CD4-positive, alpha-beta T cell (primary cell): ENCODE measurements at regions not wholly inside any gene's neighbourhood (a gene's known extent, or its start where the extent isn't known, plus 50 kb on each side); places are given as distances from the start of the nearest gene placed in this dataset.

Experiments used
- ATAC-seq: fragments of 200-7000 bp; cut with Tn5 transposase; one replicate; pipeline ENCODE4 v1.10.0; 2022; ENCODE audit warnings: mild to moderate bottlenecking; ENCODE audit not compliant: poor library complexity
- CTCF ChIA-PET: fragments of 350-600 bp; sonication (Branson Sonifier 250); formaldehyde crosslinking; loops from one replicate; lab custom pipeline; 2021; ENCODE audit warnings: antibody characterized with exemption, inconsistent platforms; lab: Charles Lee
- POLR2A ChIA-PET: fragments of 350-600 bp; sonication (Branson Sonifier 250); formaldehyde crosslinking; loops from one replicate; lab custom pipeline; 2021; ENCODE audit warnings: antibody characterized with exemption, inconsistent platforms; lab: Charles Lee
- DNase-seq, 14 experiments: peaks; one replicate each; pipeline ENCODE4 v3.0.0-alpha.2; 2013 to 2020; ENCODE audit warnings: mixed read lengths in 2 of 14
- H3K27ac ChIP-seq, 2 donors: one replicate each; pipeline versions ENCODE4 v1.5.1 to v1.7.0; 2013; ENCODE audit warnings: low read length in 2 of 2, low read depth in 1 of 2, mild to moderate bottlenecking in 1 of 2
- H3K27me3 ChIP-seq, 2 experiments: 1 replicate in 1 of 2; 2 replicates in 1 of 2; pipeline versions ENCODE4 v1.6.1 to v1.7.0; 2013; ENCODE audit warnings: low read length in 2 of 2, control low read depth in 1 of 2, mild to moderate bottlenecking in 1 of 2, moderate library complexity in 1 of 2; ENCODE audit not compliant: insufficient read depth in 2 of 2, control insufficient read depth in 1 of 2
- H3K36me3 ChIP-seq: one replicate; pipeline ENCODE4 v1.6.1; 2013; ENCODE audit warnings: low read length, control low read depth; ENCODE audit not compliant: insufficient read depth
- H3K4me1 ChIP-seq: one replicate; pipeline ENCODE4 v1.6.1; 2013; ENCODE audit warnings: low read length, control low read depth; ENCODE audit not compliant: insufficient read depth
- H3K4me3 ChIP-seq: one replicate; pipeline ENCODE4 v1.5.1; 2013; ENCODE audit warnings: mild to moderate bottlenecking, low read length, moderate library complexity
- H3K9me3 ChIP-seq, 2 experiments: 1 replicate in 1 of 2; 2 replicates in 1 of 2; pipeline versions ENCODE4 v1.6.1 to v1.7.0; 2013; ENCODE audit warnings: low read length in 2 of 2, mild to moderate bottlenecking in 2 of 2, control low read depth in 1 of 2, moderate library complexity in 1 of 2; ENCODE audit not compliant: control insufficient read depth in 1 of 2, insufficient read depth in 1 of 2
- H3K27ac Mint-ChIP-seq: one replicate; pipeline ENCODE4 v1.8.0; 2020; ENCODE audit warnings: mixed read lengths
- H3K27me3 Mint-ChIP-seq: one replicate; pipeline ENCODE4 v1.8.0; 2021; ENCODE audit warnings: mixed read lengths
- H3K36me3 Mint-ChIP-seq: one replicate; pipeline ENCODE4 v1.8.0; 2021; ENCODE audit warnings: low read depth, mixed read lengths
- H3K4me1 Mint-ChIP-seq: one replicate; pipeline ENCODE4 v1.8.0; 2021; ENCODE audit warnings: low read depth, mixed read lengths
- H3K4me3 Mint-ChIP-seq: one replicate; pipeline ENCODE4 v1.8.0; 2020; ENCODE audit warnings: mild to moderate bottlenecking, mixed read lengths
- H3K9me3 Mint-ChIP-seq: one replicate; pipeline ENCODE4 v1.8.0; 2020; ENCODE audit warnings: mixed read lengths
- intact Hi-C, 2 experiments: fragments of 100-400 bp; cut with DNase I in 1 of 2; cut with micrococcal nuclease in 1 of 2; formaldehyde crosslinking; loops; one replicate each; pipeline versions ENCODE4 v1.15.1 to v1.9.0; 2023 to 2025; cut with DNase I, micrococcal nuclease
- TF ChIP-seq, protein P1 (sequence below): fragments of 200-600 bp; IDR thresholded peaks from one replicate; pipeline ENCODE4 v1.8.0; 2022; ENCODE audit warnings: antibody characterized with exemption, mild to moderate bottlenecking

DNA sequence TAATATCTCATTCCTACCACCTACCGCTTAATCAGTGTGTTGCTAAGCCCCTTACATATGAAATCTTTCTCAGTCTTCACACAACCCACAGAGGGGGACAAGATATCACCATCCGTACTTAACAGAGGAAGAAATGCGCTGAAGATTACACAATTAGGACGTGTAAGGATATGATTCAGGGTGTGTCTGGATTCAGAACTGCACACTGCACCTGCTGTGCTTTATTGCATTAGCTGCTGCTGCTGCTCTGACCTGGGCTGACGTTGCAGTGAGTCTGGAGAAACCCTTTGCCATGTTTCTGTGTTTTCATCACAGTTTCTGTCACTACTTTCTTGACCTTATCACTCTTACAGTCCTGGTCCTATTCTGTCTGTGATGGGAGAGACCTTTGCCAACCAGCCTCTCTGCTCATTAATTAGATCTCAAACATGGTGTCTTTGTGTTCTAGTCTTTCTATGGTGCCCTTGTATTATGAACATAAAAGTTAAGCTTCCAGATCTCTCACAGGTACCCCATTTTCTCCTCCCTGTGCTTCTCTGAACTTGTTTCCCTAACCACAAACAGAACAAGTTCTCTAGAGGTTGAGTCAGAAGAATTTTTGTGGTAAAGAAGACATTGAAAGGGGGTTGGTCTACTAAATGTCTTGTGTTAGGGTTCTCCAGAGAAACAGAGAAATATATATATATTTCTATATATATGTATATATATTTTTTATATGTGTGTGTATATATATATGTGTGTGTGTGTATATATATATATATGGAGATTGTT, 92.9 kb upstream of the CYP1B1 start:
- DNase-seq (no peak), ATAC-seq (no peak)
- TF ChIP-seq, protein P1, sequence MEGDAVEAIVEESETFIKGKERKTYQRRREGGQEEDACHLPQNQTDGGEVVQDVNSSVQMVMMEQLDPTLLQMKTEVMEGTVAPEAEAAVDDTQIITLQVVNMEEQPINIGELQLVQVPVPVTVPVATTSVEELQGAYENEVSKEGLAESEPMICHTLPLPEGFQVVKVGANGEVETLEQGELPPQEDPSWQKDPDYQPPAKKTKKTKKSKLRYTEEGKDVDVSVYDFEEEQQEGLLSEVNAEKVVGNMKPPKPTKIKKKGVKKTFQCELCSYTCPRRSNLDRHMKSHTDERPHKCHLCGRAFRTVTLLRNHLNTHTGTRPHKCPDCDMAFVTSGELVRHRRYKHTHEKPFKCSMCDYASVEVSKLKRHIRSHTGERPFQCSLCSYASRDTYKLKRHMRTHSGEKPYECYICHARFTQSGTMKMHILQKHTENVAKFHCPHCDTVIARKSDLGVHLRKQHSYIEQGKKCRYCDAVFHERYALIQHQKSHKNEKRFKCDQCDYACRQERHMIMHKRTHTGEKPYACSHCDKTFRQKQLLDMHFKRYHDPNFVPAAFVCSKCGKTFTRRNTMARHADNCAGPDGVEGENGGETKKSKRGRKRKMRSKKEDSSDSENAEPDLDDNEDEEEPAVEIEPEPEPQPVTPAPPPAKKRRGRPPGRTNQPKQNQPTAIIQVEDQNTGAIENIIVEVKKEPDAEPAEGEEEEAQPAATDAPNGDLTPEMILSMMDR: no peak
- no peak overlapping the region for H3K27ac ChIP-seq
- H3K4me1 ChIP-seq: no peaks in the 10 kb centered on the region
- H3K4me3 ChIP-seq: no peak overlapping the region
- H3K36me3 Mint-ChIP-seq: no peaks in the 10 kb centered on the region
- H3K27me3 Mint-ChIP-seq: peaks cover 57% of the 10 kb centered on the region
- no peak overlapping the region for H3K27ac Mint-ChIP-seq
- H3K27me3 ChIP-seq: peaks cover 8 to 11% of the 10 kb centered on the region in 2 experiments
- intact Hi-C loops: no loop called here
- H3K4me3 Mint-ChIP-seq: no peak overlapping the region
- no peaks in the 10 kb centered on the region for H3K9me3 ChIP-seq
- no peaks in the 10 kb centered on the region for H3K9me3 Mint-ChIP-seq
- H3K4me1 Mint-ChIP-seq: no peaks in the 10 kb centered on the region
- ChIA-PET POLR2A (no interaction called here), CTCF (interaction anchor here (1.1 kb wide), 1 partner anchor 9 kb away, joined by 4 read pairs; no protein-coding TSS in a partner anchor)
- no peaks in the 10 kb centered on the region for H3K36me3 ChIP-seq

DNA sequence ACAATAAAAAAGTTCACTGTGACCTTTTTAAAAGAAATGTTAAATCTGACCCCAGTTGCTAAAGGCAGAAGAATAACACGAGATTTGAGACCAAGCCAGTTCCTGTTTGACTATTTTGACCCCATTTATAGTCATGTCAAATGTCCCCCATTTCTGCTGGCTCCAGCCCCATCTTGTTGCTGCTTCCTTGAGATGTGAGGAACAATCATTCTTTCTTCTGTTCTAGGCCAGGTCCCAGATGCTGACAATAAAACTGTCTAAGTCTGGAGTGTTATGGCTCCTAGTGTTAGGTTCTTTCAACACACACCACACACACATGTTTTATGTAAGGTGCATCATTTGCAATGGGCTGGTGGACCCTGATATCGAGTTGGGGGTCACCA, 92.0 kb upstream of the CYP1B1 start:
- H3K4me1 Mint-ChIP-seq: no peaks in the 10 kb centered on the region
- H3K27ac ChIP-seq: no peak overlapping the region
- ATAC-seq (no peak), DNase-seq (no peak)
- no peak overlapping the region for H3K4me3 Mint-ChIP-seq
- H3K4me3 ChIP-seq: no peak overlapping the region
- H3K9me3 Mint-ChIP-seq: no peaks in the 10 kb centered on the region
- peaks cover 56% of the 10 kb centered on the region for H3K27me3 Mint-ChIP-seq
- no peaks in the 10 kb centered on the region for H3K9me3 ChIP-seq
- no peak overlapping the region for H3K27ac Mint-ChIP-seq
- peaks cover 8 to 9% of the 10 kb centered on the region in 2 experiments for H3K27me3 ChIP-seq
- no peaks in the 10 kb centered on the region for H3K4me1 ChIP-seq
- H3K36me3 ChIP-seq: no peaks in the 10 kb centered on the region
- TF ChIP-seq, protein P1: no peak
- ChIA-PET POLR2A (no interaction called here), CTCF (no interaction called here)
- intact Hi-C loops: no loop called here
- H3K36me3 Mint-ChIP-seq: no peaks in the 10 kb centered on the region

DNA sequence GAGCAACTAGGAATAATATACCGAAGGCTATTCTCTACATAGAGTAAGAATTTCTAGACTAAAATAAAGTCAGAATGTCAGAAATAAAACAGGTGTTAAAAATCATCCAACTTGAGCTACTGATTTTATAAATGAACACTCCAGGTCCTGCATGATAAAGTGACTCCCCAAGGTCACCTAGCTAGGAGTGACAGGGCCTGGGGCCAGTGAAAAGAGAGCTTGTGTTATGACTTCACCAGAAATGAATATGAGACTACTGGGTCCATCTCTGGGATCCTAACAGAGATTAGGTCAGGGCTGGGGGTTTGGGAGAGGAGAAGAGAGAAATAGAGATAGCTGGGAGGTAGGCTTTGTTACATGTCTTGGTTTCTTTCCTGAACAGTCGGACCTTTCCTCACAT, 89.7 kb upstream of the CYP1B1 start:
- POLR2A ChIA-PET: no interaction called here
- CTCF ChIA-PET: no interaction called here

More for the DNA sequence above, 89.7 kb upstream of the CYP1B1 start:
- Mint-ChIP-seq H3K9me3 (no peaks in the 10 kb centered on the region), H3K27ac (no peak overlapping the region), H3K36me3 (no peaks in the 10 kb centered on the region), H3K27me3 (peaks cover 51% of the 10 kb centered on the region), H3K4me3 (no peak overlapping the region), H3K4me1 (no peaks in the 10 kb centered on the region)
- ATAC-seq (no peak), DNase-seq (no peak)
- H3K9me3 ChIP-seq: no peaks in the 10 kb centered on the region
- TF ChIP-seq, protein P1: no peak
- H3K36me3 ChIP-seq: no peaks in the 10 kb centered on the region
- H3K4me3 ChIP-seq: no peak overlapping the region
- H3K27ac ChIP-seq: no peak overlapping the region
- H3K4me1 ChIP-seq: no peaks in the 10 kb centered on the region
- intact Hi-C loops: no loop called here
- peaks cover 10 to 17% of the 10 kb centered on the region in 2 experiments for H3K27me3 ChIP-seq
